Left lung (tissue), 4 donors: ENCODE measurements at regions not wholly inside any gene's neighbourhood (a gene's known extent, or its start where the extent isn't known, plus 50 kb on each side); places are given as distances from the start of the nearest gene placed in this dataset.

ENCODE experiments used
- ATAC-seq: fragments of 200-7000 bp; cut with Tn5 transposase; one replicate; pipeline ENCODE4 v1.9.1; 2020; ENCODE audit warnings: moderate library complexity
- DNase-seq, 4 donors: peaks; one replicate each; pipeline ENCODE4 v3.0.0-alpha.2; 2013 to 2020
- H3K27ac ChIP-seq, 2 donors: fragments of 200-600 bp; sonication (generic) in 1 of 2; one replicate each; pipeline versions ENCODE4 v1.5.0 to v1.8.0; 2020 to 2021
- H3K27me3 ChIP-seq, 2 donors: fragments of 200-600 bp; sonication (generic) in 1 of 2; one replicate each; pipeline versions ENCODE4 v1.5.0 to v1.8.0; 2020 to 2021
- H3K36me3 ChIP-seq, 2 donors: fragments of 200-600 bp; sonication (generic) in 1 of 2; one replicate each; pipeline versions ENCODE4 v1.5.0 to v1.8.0; 2020 to 2021
- H3K4me1 ChIP-seq, 2 donors: fragments of 200-600 bp; one replicate each; pipeline ENCODE4 v1.8.0; 2021
- H3K4me3 ChIP-seq, 2 donors: fragments of 200-600 bp; sonication (generic) in 1 of 2; one replicate each; pipeline versions ENCODE4 v1.5.0 to v1.8.0; 2020 to 2021; ENCODE audit warnings: mild to moderate bottlenecking in 1 of 2
- H3K9me3 ChIP-seq, 2 donors: fragments of 200-600 bp; sonication (generic) in 1 of 2; one replicate each; pipeline versions ENCODE4 v1.5.0 to v1.8.0; 2020 to 2021
- CTCF ChIP-seq, 2 donors: fragments of 200-600 bp; sonication (generic) in 1 of 2; IDR thresholded peaks; one replicate each; pipeline versions ENCODE4 v1.5.0 to v1.8.0; 2021; ENCODE audit warnings: antibody characterized with exemption in 2 of 2
- intact Hi-C, 2 donors: fragments of 100-400 bp; cut with DNase I; formaldehyde crosslinking; loops; one replicate each; pipeline versions ENCODE4 v1.11.2 to v1.14.2; 2022
- donor health status: DM: no; HTN: yes; CAD: no.
- donor health status: DM: no; HTN: no; CAD: no.

- Histone ChIP-seq H3K27ac (no peak overlapping the region), H3K4me3 (no peak overlapping the region), H3K4me1 (no peaks in the 10 kb centered on the region), H3K27me3 (no peaks in the 10 kb centered on the region), H3K9me3 (no peaks in the 10 kb centered on the region), H3K36me3 (no peaks in the 10 kb centered on the region)
- intact Hi-C loops: no loop called here
- no peak for ATAC-seq
- no peak for DNase-seq
- no peak for TF ChIP-seq CTCF (IDR thresholded peaks at IDR 0.05)
Measured at GRCh38 chr13:84677836-84678235, 795.6 kb upstream of the SLITRK1 start.

GRCh38 chr13:84672616-84673015 lies 790.3 kb upstream of the SLITRK1 start:
- H3K27me3 ChIP-seq: no peaks in the 10 kb centered on the region
- H3K9me3 ChIP-seq: no peaks in the 10 kb centered on the region
- no peaks in the 10 kb centered on the region for H3K36me3 ChIP-seq
- H3K4me3 ChIP-seq: no peak overlapping the region
- no peaks in the 10 kb centered on the region for H3K4me1 ChIP-seq
- no peak overlapping the region for H3K27ac ChIP-seq
- intact Hi-C loops: no loop called here
- no peak for TF ChIP-seq CTCF (IDR thresholded peaks at IDR 0.05)
- ATAC-seq (no peak), DNase-seq (no peak)

- no peak for ATAC-seq
- no peak for DNase-seq
- Histone ChIP-seq H3K36me3 (no peaks in the 10 kb centered on the region), H3K4me3 (no peak overlapping the region), H3K27me3 (no peaks in the 10 kb centered on the region), H3K27ac (no peak overlapping the region), H3K9me3 (no peaks in the 10 kb centered on the region), H3K4me1 (no peaks in the 10 kb centered on the region)
- TF ChIP-seq CTCF (IDR thresholded peaks at IDR 0.05): no peak
- intact Hi-C loops: no loop called here
Measured at GRCh38 chr13:84670245-84670644, 788.0 kb upstream of the SLITRK1 start.

- Histone ChIP-seq H3K9me3 (no peaks in the 10 kb centered on the region), H3K4me3 (no peak overlapping the region), H3K36me3 (no peaks in the 10 kb centered on the region), H3K27ac (no peak overlapping the region), H3K4me1 (no peaks in the 10 kb centered on the region), H3K27me3 (no peaks in the 10 kb centered on the region)
- ATAC-seq (peak; percentile 58), DNase-seq (no peak)
- intact Hi-C loops: no loop called here
- no peak for TF ChIP-seq CTCF (IDR thresholded peaks at IDR 0.05)
Measured at GRCh38 chr13:84668637-84669036, 786.4 kb upstream of the SLITRK1 start.

- Histone ChIP-seq H3K27me3 (no peaks in the 10 kb centered on the region), H3K9me3 (no peaks in the 10 kb centered on the region), H3K4me1 (no peaks in the 10 kb centered on the region), H3K27ac (no peak overlapping the region), H3K36me3 (no peaks in the 10 kb centered on the region), H3K4me3 (no peak overlapping the region)
- intact Hi-C loops: no loop called here
- ATAC-seq (no peak), DNase-seq (no peak)
- no peak for TF ChIP-seq CTCF (IDR thresholded peaks at IDR 0.05)
Measured at GRCh38 chr13:84662491-84662890, 780.2 kb upstream of the SLITRK1 start.
